Subcutaneous abdominal adipose tissue (tissue), 5 donors: ENCODE measurements at regions not wholly inside any gene's neighbourhood (a gene's known extent, or its start where the extent isn't known, plus 50 kb on each side); places are given as distances from the start of the nearest gene placed in this dataset.
"Not testable (repeated sequence)": the region's sequence is repeated elsewhere in the genome, so short reads cannot be mapped to it uniquely, and the experiment has no call there.

Experiments
- H3K27ac ChIP-seq: one replicate; pipeline ENCODE4 v1.7.0; 2013; ENCODE audit warnings: low read depth, mild to moderate bottlenecking, inconsistent platforms, low read length, moderate library complexity
- H3K27me3 ChIP-seq, 5 donors: one replicate each; pipeline ENCODE4 v1.7.0; 2013; ENCODE audit warnings: low read length in 5 of 5, inconsistent platforms in 1 of 5; ENCODE audit not compliant: control insufficient read depth in 5 of 5, insufficient read depth in 4 of 5
- H3K36me3 ChIP-seq, 5 donors: one replicate each; pipeline ENCODE4 v1.7.0; 2013; ENCODE audit warnings: low read length in 5 of 5; ENCODE audit not compliant: control insufficient read depth in 5 of 5, insufficient read depth in 5 of 5
- H3K4me1 ChIP-seq, 5 donors: one replicate each; pipeline ENCODE4 v1.7.0; 2013; ENCODE audit warnings: low read length in 5 of 5, mild to moderate bottlenecking in 3 of 5, moderate library complexity in 1 of 5; ENCODE audit not compliant: control insufficient read depth in 5 of 5, insufficient read depth in 5 of 5
- H3K4me3 ChIP-seq, 5 donors: one replicate each; pipeline ENCODE4 v1.7.0; 2013; ENCODE audit warnings: low read length in 5 of 5, low read depth in 1 of 5
- H3K9ac ChIP-seq, 5 donors: one replicate each; pipeline ENCODE4 v1.7.0; 2013; ENCODE audit warnings: low read length in 5 of 5, mild to moderate bottlenecking in 4 of 5, moderate library complexity in 3 of 5
- H3K9me3 ChIP-seq, 5 donors: one replicate each; pipeline ENCODE4 v1.7.0; 2013; ENCODE audit warnings: low read length in 5 of 5; ENCODE audit not compliant: control insufficient read depth in 5 of 5
- donor health status: healthy.
- donor health status: healthy.
- donor health status: healthy.
- donor health status: healthy.
- donor health status: healthy.

DNA sequence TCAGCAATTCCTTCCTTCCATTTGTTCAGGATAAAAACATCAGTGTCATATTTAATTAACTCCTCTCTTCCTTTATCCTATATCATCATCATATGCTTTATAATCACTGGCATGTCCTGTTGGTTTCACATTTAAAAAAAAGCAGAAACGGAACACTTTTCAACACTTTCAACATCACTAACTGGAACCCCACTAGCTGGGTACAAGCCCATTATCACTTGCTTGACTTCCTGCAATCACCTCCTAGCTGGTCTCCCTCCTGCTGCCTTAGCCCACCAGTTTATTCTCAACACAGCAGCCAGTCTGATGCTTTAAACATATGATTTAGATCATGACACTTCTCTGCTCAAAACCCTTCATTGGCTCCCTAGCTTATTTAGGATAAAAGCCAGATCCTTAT is 116.4 kb upstream of the LSM6 start:
- Histone ChIP-seq H3K27me3 (no peaks in the 10 kb centered on the region), H3K9ac (no peak overlapping the region), H3K4me1 (no peaks in the 10 kb centered on the region), H3K27ac (no peak overlapping the region), H3K36me3 (no peaks in the 10 kb centered on the region), H3K4me3 (no peak overlapping the region), H3K9me3 (no peaks in the 10 kb centered on the region)

DNA sequence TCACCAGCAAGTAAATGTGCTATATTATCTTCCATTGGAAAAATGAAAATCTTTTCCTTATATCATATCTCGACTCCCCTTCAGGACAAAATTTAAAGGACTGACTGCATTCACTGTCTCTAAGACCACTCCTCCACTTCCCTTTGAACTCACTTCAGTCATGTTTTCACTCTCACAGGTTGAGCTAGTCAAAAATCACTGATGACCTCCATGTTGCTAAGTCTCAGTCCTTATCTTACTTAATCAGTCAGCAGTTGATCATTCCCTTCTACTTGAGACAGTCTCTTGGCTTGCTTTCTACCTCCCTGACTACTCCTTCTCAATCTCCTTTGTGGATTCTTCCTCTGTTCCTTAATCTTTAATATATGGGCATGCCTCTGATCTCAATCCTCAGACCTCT is 117.0 kb upstream of the LSM6 start:
- Histone ChIP-seq H3K4me1 (no peaks in the 10 kb centered on the region), H3K4me3 (no peak overlapping the region), H3K27ac (no peak overlapping the region), H3K27me3 (no peaks in the 10 kb centered on the region), H3K36me3 (no peaks in the 10 kb centered on the region), H3K9ac (no peak overlapping the region), H3K9me3 (no peaks in the 10 kb centered on the region)

DNA sequence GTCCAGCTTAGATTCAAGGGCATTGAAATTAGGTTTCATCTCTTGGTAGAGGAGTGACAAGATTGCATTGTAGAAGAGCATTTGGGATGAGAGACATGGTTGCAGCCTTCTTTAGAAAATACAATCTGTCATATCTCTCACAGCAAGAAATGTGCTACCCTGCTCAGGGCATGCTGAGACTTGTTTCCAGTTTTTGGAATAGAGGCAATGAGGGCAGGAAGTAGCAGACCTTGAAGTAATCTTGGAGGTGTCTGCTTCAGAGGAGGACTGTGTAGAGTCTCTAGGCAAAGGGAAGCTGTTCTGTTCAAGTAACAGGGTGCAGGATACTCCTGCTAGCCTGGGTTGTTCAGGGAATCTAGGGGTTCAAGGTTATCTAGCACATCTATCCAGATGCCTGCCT is 116.1 kb upstream of the ZNF827 start:
- Histone ChIP-seq H3K4me1 (peaks cover 0 to 15% (median 0%) of the 10 kb centered on the region in 5 donors), H3K4me3 (no peak overlapping the region), H3K27me3 (no peaks in the 10 kb centered on the region), H3K9me3 (no peaks in the 10 kb centered on the region), H3K36me3 (no peaks in the 10 kb centered on the region), H3K27ac (no peak overlapping the region), H3K9ac (no peak overlapping the region)

DNA sequence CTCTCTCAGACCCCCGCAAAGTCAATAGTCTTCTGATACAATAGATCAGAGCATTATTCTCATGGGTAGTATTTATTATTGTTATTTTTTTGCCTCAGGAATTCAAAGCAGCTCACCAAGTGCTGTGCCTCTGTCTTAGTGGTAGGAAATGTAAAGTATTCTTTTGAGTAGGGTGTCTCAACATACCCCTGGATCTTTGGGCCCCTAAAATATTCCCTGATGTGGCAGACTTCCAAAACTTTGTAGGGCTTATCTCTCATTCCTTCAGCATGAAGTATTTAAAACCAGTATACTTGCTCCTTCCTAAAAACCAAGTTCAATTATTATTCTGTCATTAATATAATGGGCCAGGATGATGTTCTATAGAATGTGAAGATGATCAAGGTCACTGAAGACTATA is 115.3 kb upstream of the ZNF827 start:
- Histone ChIP-seq H3K9ac (no peak overlapping the region), H3K4me1 (peaks cover 0 to 15% (median 0%) of the 10 kb centered on the region in 5 donors), H3K36me3 (no peaks in the 10 kb centered on the region), H3K27ac (no peak overlapping the region), H3K9me3 (no peaks in the 10 kb centered on the region), H3K27me3 (no peaks in the 10 kb centered on the region), H3K4me3 (no peak overlapping the region)

DNA sequence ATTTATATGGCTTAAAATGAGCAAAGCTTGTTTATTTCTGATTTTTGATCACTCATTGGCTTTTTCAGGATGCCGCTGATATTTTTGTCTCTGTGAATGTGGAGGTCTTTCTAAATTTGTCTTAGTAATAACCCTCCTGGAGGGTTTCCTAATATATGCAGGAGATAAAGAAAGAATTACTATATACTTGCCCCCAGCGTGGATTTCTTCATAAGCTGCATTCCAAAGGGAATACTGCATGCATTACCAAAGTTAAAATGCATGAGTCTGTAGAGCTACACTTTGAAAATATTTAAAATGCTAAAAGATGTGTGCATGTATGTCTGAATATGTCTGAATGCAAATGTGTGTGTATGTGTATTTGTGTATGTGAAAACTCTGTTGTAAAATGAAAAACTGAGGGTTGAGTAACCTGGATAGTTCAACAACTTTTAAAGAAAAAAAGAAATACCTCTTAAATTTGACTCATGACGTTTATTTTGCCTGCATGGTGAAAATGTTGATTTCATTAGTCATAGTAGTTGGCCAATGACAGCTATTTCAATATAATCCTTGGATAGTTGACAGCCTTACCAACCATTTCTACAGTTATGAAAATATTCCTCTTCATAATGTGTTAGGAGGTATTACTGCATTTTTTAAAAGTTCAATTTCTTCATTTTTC is 113.2 kb upstream of the ZNF827 start:
- Histone ChIP-seq H3K9ac (no peak overlapping the region), H3K36me3 (no peaks in the 10 kb centered on the region), H3K27ac (peak overlapping the region; percentile 32), H3K4me1 (peaks cover 0 to 15% (median 0%) of the 10 kb centered on the region in 5 donors), H3K27me3 (no peaks in the 10 kb centered on the region), H3K9me3 (peaks cover 0 to 5% (median 3%) of the 10 kb centered on the region in 5 donors), H3K4me3 (no peak overlapping the region)

DNA sequence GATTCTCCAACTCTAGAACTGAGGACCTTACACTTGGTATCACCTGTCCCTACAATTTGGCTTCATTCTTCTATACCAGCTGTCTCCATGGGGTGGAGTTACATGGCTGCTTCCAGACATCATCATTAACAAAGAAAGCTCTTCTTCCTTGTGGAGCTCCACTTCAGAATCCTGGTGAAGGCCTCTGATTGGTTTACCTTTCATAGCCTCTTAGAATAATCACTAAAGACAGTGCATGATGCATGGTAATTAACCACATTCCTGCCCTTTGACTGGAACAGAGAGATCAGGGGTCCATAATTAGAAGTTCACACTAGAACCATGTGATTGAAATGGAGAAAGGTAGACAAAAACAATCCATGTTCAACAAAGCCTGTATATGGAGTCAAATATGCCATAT is 112.6 kb upstream of the ZNF827 start:
- peak overlapping the region; percentile 32 for H3K27ac ChIP-seq
- peaks cover 0 to 5% (median 3%) of the 10 kb centered on the region in 5 donors for H3K9me3 ChIP-seq
- H3K4me3 ChIP-seq, result no peak overlapping the region
- H3K27me3 ChIP-seq, result no peaks in the 10 kb centered on the region
- H3K36me3 ChIP-seq, result no peaks in the 10 kb centered on the region
- peaks cover 0 to 15% (median 0%) of the 10 kb centered on the region in 5 donors for H3K4me1 ChIP-seq
- H3K9ac ChIP-seq, result no peak overlapping the region

DNA sequence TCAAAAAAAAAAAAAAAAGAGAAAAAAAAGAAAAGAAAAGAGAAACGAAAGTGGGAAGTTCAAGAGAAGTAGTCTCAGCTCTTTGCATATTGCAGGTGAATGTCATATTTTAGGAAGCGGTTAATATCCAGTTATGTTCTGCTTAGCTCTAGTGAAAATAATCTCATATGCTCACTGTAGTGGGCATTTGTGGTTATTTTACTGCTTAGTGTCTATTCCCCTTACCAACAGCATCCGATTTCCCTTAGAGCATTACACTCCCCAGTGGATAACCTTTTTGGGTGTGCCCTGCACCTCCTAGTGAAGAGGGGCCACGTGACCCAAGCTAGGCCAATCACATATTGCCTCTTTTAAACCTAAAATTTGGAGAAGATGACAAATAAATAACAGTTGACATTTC is 111.2 kb upstream of the ZNF827 start:
- Histone ChIP-seq H3K9ac (no peak overlapping the region), H3K27me3 (no peaks in the 10 kb centered on the region), H3K4me1 (peaks cover 0 to 15% (median 0%) of the 10 kb centered on the region in 5 donors), H3K36me3 (no peaks in the 10 kb centered on the region), H3K27ac (no peak overlapping the region), H3K4me3 (no peak overlapping the region), H3K9me3 (peaks cover 0 to 5% (median 3%) of the 10 kb centered on the region in 5 donors)

DNA sequence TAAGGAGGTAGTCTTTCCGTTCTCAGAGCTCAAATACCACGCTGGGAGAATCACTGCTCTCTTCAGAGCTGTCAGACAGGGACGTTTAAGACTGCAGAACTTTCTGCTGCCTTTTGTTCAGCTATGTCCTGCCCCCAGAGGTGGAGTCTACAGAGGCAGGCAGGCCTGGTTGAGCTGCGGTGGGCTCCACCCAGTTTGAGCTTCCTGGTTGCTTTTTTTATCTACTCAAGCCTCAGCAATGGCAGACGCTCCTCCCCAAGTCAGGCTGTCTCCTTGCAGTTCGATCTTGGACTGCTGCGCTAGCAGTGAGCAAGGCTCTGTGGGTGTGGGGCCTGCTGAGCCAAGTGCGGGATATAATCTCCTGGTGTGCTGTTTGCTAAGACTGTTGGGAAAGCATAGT is 109.1 kb upstream of the ZNF827 start:
- not testable (repeated sequence) for H3K27me3 ChIP-seq, H3K27ac ChIP-seq, H3K9me3 ChIP-seq, H3K36me3 ChIP-seq, H3K9ac ChIP-seq, H3K4me3 ChIP-seq
- peaks cover 0 to 15% (median 0%) of the 10 kb centered on the region in 5 donors for H3K4me1 ChIP-seq

DNA sequence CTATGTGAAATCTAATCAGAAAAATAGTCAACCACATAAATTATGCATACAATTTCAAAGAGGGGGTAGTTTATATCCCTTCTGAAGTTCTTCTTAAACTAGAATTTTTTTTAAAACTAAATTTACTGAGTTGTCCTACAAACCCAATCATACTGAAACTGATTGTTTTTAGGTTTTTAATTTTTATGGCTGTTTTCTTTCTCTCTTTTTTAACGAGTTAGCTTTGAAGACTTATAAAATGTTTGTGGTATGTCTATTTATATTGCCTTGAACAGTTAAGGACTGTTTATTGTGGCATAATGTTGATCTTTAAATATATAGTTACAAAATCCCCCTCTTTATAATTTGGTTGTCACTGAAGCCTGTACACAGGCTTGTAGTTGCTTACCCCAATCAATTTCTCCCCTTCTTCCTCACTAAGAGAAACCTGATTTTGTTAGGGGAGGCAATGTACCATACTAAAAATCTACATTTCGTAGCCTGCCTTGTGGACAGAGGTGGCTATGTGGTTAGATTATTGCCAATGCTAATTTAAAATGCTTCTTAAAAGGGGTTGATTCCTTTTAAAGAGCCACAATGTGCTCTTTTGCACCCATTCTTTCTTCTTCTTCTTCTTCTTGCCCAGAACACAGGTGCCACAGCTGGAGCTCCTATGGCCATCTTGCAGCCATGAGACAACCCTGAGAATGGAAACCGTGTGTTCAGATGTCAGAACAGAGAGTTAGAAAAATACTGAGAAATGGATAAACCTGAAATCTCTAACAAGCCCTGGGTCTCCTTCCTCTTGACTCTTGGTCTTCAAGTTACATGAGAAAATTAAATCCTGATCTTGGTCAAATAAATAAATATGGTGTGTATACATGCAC is 102.7 kb upstream of the ZNF827 start:
- Histone ChIP-seq H3K4me1 (no peaks in the 10 kb centered on the region), H3K27me3 (no peaks in the 10 kb centered on the region), H3K27ac (no peak overlapping the region), H3K36me3 (no peaks in the 10 kb centered on the region), H3K9me3 (no peaks in the 10 kb centered on the region), H3K9ac (no peak overlapping the region), H3K4me3 (no peak overlapping the region)

DNA sequence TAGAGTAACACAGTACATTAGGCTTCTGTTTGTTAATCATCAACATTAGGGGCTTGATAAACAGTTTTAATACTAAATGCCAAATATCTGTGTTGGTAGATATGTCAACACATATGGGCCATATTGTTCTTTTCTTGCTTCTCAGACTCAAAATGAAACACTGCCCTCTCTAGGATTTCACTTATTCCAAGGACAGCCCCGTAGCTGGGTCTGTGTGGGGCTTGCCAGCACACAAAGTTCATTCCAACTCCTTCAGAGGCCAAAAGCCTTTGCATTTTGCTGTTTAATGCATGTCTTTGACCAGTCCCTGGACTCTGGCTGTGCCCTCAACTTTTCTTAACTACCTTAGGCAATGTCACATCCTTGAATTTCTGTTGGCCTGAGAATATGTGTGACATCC is 102.0 kb upstream of the ZNF827 start:
- H3K27ac ChIP-seq, result no peak overlapping the region
- H3K27me3 ChIP-seq, result no peaks in the 10 kb centered on the region
- H3K4me1 ChIP-seq, result no peaks in the 10 kb centered on the region
- H3K9me3 ChIP-seq, result no peaks in the 10 kb centered on the region
- H3K4me3 ChIP-seq, result no peak overlapping the region
- H3K36me3 ChIP-seq, result no peaks in the 10 kb centered on the region
- no peak overlapping the region for H3K9ac ChIP-seq
